Suprapubic skin (tissue), 4 donors: ENCODE measurements at regions not wholly inside any gene's neighbourhood (a gene's known extent, or its start where the extent isn't known, plus 50 kb on each side); places are given as distances from the start of the nearest gene placed in this dataset.

Experiments used
- DNase-seq, 2 donors: peaks; one replicate each; pipeline ENCODE4 v3.0.0-alpha.2; 2019; ENCODE audit warnings: low spot score in 2 of 2
- H3K27ac ChIP-seq: fragments of 200-600 bp; sonication (generic); one replicate; pipeline ENCODE4 v1.5.1; 2019
- H3K27me3 ChIP-seq: fragments of 200-600 bp; sonication (generic); one replicate; pipeline ENCODE4 v1.5.1; 2019
- H3K36me3 ChIP-seq: fragments of 200-600 bp; sonication (generic); one replicate; pipeline ENCODE4 v1.5.1; 2019
- H3K4me1 ChIP-seq: fragments of 200-600 bp; sonication (generic); one replicate; pipeline ENCODE4 v1.5.1; 2019
- H3K4me3 ChIP-seq: fragments of 200-600 bp; sonication (generic); one replicate; pipeline ENCODE4 v1.5.1; 2019; ENCODE audit warnings: mild to moderate bottlenecking
- H3K9me3 ChIP-seq: fragments of 200-600 bp; sonication (generic); one replicate; pipeline ENCODE4 v1.5.1; 2019
- EP300 ChIP-seq: sonication (generic); formaldehyde crosslinking; IDR thresholded peaks from one replicate; pipeline ENCODE4 v1.6.1; 2017; ENCODE audit warnings: antibody characterized with exemption
- POLR2A ChIP-seq, 2 donors: fragments of 450-650 bp; IDR thresholded peaks; one replicate each; pipeline ENCODE4 v1.6.1; 2017; ENCODE audit warnings: antibody characterized with exemption in 2 of 2, mild to moderate bottlenecking in 2 of 2, moderate library complexity in 2 of 2
- POLR2AphosphoS5 ChIP-seq, 3 donors: sonication (generic); formaldehyde crosslinking; IDR thresholded peaks; one replicate each; pipeline ENCODE4 v1.6.1; 2017; ENCODE audit warnings: antibody characterized with exemption in 3 of 3
- WGBS: methylation state at CpG from one replicate; pipeline ENCODE4 v1.1.5; 2018; 5-methylcytosine and 5-hydroxymethylcytosine counted together
- TF ChIP-seq, protein P1 (sequence below), 2 donors: fragments of 200-600 bp in 1 of 2; fragments of 450-650 bp in 1 of 2; sonication (generic) in 1 of 2; IDR thresholded peaks; one replicate each; pipeline ENCODE4 v1.5.1; 2016 to 2019; ENCODE audit warnings: antibody characterized with exemption in 2 of 2, mild to moderate bottlenecking in 1 of 2, moderate library complexity in 1 of 2

DNA sequence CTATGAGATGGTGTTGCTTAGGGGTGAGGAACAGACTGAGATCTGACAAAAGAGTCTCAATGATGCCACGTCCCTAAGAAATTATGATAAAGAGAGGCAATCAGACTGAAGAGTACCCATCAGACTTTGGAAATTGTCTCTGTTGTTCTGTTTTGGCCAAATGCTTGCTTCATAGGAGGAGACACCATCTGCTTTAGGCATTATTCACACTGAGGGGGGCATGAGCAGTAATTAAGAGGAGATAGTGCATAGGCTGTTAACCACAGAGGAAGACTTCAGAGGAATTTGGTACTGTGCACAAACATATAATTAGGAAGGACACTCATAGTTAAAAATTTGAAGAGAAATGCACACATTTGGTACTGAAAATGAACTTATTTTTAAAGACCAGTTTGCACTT is 190.7 kb downstream of the FAM170A start:
- 86% methylated on average over 1 of the region's 1 CpG for WGBS
- H3K27ac ChIP-seq: no peak overlapping the region
- TF ChIP-seq POLR2A (IDR thresholded peaks at IDR 0.05) (no peak), EP300 (no peak), POLR2AphosphoS5 (IDR thresholded peaks at IDR 0.05) (no peak)
- TF ChIP-seq, protein P1, sequence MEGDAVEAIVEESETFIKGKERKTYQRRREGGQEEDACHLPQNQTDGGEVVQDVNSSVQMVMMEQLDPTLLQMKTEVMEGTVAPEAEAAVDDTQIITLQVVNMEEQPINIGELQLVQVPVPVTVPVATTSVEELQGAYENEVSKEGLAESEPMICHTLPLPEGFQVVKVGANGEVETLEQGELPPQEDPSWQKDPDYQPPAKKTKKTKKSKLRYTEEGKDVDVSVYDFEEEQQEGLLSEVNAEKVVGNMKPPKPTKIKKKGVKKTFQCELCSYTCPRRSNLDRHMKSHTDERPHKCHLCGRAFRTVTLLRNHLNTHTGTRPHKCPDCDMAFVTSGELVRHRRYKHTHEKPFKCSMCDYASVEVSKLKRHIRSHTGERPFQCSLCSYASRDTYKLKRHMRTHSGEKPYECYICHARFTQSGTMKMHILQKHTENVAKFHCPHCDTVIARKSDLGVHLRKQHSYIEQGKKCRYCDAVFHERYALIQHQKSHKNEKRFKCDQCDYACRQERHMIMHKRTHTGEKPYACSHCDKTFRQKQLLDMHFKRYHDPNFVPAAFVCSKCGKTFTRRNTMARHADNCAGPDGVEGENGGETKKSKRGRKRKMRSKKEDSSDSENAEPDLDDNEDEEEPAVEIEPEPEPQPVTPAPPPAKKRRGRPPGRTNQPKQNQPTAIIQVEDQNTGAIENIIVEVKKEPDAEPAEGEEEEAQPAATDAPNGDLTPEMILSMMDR (IDR thresholded peaks at IDR 0.05): no peak
- DNase-seq: no peak
- H3K36me3 ChIP-seq: no peaks in the 10 kb centered on the region
- H3K9me3 ChIP-seq: no peaks in the 10 kb centered on the region
- no peaks in the 10 kb centered on the region for H3K27me3 ChIP-seq
- no peak overlapping the region for H3K4me3 ChIP-seq
- no peaks in the 10 kb centered on the region for H3K4me1 ChIP-seq

DNA sequence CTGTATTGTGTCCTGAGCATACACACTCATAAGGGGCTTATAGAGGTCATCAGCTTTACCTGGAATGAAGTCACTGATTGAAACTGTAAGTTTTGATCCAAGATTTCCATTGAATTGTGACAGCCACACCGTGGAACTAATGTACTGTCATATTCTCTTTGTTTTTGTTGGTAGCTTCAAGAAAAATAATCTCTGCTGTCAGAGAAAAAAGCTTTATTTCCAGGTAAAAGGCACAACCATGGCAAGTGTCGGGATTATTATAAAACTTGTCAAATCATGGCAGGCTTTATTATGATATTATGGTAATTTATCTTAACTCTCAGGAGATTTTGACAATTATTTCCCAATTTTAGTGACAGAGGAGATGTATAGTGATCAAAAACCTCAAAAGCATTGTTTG is 191.2 kb downstream of the FAM170A start:
- TF ChIP-seq EP300: no peak
- no peak for TF ChIP-seq POLR2A (IDR thresholded peaks at IDR 0.05)
- TF ChIP-seq POLR2AphosphoS5 (IDR thresholded peaks at IDR 0.05): no peak
- TF ChIP-seq, protein P1 (IDR thresholded peaks at IDR 0.05): no peak
- no peaks in the 10 kb centered on the region for H3K4me1 ChIP-seq
- DNase-seq: no peak
- H3K9me3 ChIP-seq: no peaks in the 10 kb centered on the region
- WGBS: 72% methylated on average over 2 of the region's 2 CpGs
- no peaks in the 10 kb centered on the region for H3K27me3 ChIP-seq
- H3K27ac ChIP-seq: no peak overlapping the region
- H3K36me3 ChIP-seq: no peaks in the 10 kb centered on the region
- H3K4me3 ChIP-seq: no peak overlapping the region

DNA sequence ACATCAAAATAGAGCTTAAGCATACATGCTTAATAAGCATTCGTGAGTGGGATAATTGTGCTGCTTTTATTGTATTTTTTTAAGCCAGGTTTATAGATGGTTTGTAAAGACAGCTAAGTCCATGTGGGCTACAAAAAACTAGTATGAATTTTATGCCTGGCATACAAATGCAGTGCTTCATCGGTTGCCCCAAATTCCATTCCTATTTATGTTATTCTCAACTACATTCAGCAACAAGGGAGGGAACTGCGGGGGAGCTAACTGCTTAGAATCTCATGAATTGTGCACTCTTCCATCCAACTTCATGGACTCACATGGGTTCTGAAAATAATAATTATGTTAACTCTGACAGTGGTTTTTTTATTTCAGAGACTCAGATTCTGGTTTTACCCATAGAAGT is 199.2 kb downstream of the FAM170A start:
- Histone ChIP-seq H3K4me1 (no peaks in the 10 kb centered on the region), H3K27ac (no peak overlapping the region), H3K4me3 (no peak overlapping the region), H3K9me3 (no peaks in the 10 kb centered on the region), H3K36me3 (no peaks in the 10 kb centered on the region), H3K27me3 (no peaks in the 10 kb centered on the region)
- TF ChIP-seq, protein P1 (IDR thresholded peaks at IDR 0.05): no peak
- no peak for TF ChIP-seq POLR2A (IDR thresholded peaks at IDR 0.05)
- no peak for TF ChIP-seq EP300
- no peak for TF ChIP-seq POLR2AphosphoS5 (IDR thresholded peaks at IDR 0.05)
- no peak for DNase-seq
- WGBS: 71% methylated on average over 3 of the region's 3 CpGs

DNA sequence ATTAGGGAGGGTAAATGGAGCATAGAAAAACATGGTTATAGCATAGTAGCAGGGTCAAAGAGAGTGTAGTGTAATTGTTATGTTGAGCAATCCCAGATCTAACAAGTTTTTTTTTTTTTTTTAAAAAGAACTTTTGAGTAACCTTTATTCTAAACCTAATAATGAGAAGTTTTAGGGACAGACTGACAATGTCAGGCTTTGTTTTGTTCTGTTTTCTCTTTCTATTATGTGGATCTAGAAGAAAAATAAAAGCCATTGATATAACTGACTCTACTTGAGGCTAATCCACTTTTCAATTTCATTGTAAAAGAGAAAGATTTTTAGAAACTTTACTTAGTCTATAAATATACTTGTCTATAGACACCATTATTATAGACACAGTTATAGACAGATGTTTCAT is 200.0 kb downstream of the FAM170A start:
- TF ChIP-seq POLR2A (IDR thresholded peaks at IDR 0.05) (no peak), EP300 (no peak), POLR2AphosphoS5 (IDR thresholded peaks at IDR 0.05) (no peak)
- TF ChIP-seq, protein P1 (IDR thresholded peaks at IDR 0.05): no peak
- DNase-seq: no peak
- Histone ChIP-seq H3K27me3 (no peaks in the 10 kb centered on the region), H3K27ac (no peak overlapping the region), H3K9me3 (no peaks in the 10 kb centered on the region), H3K36me3 (no peaks in the 10 kb centered on the region), H3K4me1 (no peaks in the 10 kb centered on the region), H3K4me3 (no peak overlapping the region)

DNA sequence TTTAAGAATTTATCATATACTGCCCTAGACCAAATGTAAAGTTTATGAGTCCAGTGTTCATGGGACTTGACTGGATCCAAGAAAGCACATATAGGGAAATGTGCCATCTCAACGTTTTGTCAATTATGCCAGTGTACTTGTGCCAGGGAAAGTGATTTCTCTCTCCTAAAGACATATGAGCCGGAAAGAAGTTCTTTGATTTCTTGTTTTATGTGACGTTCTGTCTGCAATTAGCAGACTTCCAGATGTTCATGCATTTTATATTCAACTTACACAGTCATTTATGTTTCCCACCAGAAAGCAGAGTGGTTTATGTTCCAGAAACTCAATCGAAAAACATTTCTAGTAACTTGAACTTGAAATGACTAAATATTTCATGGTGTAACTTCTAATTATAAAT is 203.8 kb downstream of the FAM170A start:
- WGBS: 60% methylated on average over 4 of the region's 4 CpGs
- Histone ChIP-seq H3K9me3 (no peaks in the 10 kb centered on the region), H3K27me3 (no peaks in the 10 kb centered on the region), H3K4me1 (no peaks in the 10 kb centered on the region), H3K36me3 (no peaks in the 10 kb centered on the region), H3K27ac (no peak overlapping the region), H3K4me3 (no peak overlapping the region)
- TF ChIP-seq POLR2A (IDR thresholded peaks at IDR 0.05): no peak
- TF ChIP-seq POLR2AphosphoS5 (IDR thresholded peaks at IDR 0.05): no peak
- TF ChIP-seq, protein P1 (IDR thresholded peaks at IDR 0.05): no peak
- no peak for TF ChIP-seq EP300
- DNase-seq: no peak
